ENCODE measurements at regions not wholly inside any gene's neighbourhood (a gene's known extent, or its start where the extent isn't known, plus 50 kb on each side); places are given as distances from the start of the nearest gene placed in this dataset.

DNA sequence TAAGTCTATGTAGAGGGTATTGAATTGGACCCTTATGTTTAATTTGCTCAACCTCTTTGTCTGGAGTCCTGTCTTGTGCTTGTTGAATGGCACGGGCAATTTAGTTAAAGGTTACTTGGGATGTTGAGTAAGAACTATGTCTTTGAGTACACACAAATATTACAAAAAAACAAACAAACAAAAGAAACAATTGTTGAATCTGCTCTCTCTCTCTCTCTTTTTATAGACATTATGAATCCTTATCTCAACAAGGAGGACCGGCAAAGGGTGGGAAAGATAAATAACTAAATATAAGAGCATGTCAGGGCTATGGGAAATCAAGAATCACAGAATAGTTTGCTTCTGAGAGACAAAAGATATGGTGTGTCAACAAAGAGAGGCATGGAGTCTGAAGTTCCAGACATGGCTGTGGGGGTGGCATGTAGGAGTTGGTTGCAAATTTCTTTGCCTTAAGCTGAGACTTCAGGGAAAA is 608.6 kb downstream of the UTRN start:
- Histone ChIP-seq H2AFZ (ENCODE audit: low read length) (no peak overlapping the region), H4K20me1 (ENCODE audit: insufficient read depth, low read length) (no peaks in the 10 kb centered on the region), H3K27ac (ENCODE audit: low read length) (no peak overlapping the region), H3K9me3 (replicated peaks; ENCODE audit: insufficient read depth, low read length) (no peaks in the 10 kb centered on the region), H3F3A (ENCODE audit: insufficient read depth, low read length) (no peaks in the 10 kb centered on the region), H3K9ac (ENCODE audit: low read length) (no peak overlapping the region), H3K79me2 (ENCODE audit: low read length) (no peaks in the 10 kb centered on the region), H3K4me3 (ENCODE audit: low read length) (no peak overlapping the region), H3K4me2 (ENCODE audit: low read depth, low read length) (no peak overlapping the region), H3K9me2 (replicated peaks; ENCODE audit: insufficient read depth, low read length) (no peaks in the 10 kb centered on the region), H3K36me3 (replicated peaks; ENCODE audit: insufficient read depth, low read length) (no peaks in the 10 kb centered on the region), H3K27me3 (replicated peaks; ENCODE audit: insufficient read depth, low read length) (no peaks in the 10 kb centered on the region), H3K4me1 (ENCODE audit: low read length) (no peaks in the 10 kb centered on the region)
- no peak for DNase-seq
- TF ChIP-seq EZH2 (optimal IDR thresholded peaks at IDR 0.05; ENCODE audit: low read depth, low read length), result no peak
- no peak for TF ChIP-seq EZH2phosphoT487 (IDR thresholded peaks at IDR 0.05; ENCODE audit: low read length)
- TF ChIP-seq, protein P1, sequence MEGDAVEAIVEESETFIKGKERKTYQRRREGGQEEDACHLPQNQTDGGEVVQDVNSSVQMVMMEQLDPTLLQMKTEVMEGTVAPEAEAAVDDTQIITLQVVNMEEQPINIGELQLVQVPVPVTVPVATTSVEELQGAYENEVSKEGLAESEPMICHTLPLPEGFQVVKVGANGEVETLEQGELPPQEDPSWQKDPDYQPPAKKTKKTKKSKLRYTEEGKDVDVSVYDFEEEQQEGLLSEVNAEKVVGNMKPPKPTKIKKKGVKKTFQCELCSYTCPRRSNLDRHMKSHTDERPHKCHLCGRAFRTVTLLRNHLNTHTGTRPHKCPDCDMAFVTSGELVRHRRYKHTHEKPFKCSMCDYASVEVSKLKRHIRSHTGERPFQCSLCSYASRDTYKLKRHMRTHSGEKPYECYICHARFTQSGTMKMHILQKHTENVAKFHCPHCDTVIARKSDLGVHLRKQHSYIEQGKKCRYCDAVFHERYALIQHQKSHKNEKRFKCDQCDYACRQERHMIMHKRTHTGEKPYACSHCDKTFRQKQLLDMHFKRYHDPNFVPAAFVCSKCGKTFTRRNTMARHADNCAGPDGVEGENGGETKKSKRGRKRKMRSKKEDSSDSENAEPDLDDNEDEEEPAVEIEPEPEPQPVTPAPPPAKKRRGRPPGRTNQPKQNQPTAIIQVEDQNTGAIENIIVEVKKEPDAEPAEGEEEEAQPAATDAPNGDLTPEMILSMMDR (IDR thresholded peaks at IDR 0.05; ENCODE audit: low read length), result no peak

DNA sequence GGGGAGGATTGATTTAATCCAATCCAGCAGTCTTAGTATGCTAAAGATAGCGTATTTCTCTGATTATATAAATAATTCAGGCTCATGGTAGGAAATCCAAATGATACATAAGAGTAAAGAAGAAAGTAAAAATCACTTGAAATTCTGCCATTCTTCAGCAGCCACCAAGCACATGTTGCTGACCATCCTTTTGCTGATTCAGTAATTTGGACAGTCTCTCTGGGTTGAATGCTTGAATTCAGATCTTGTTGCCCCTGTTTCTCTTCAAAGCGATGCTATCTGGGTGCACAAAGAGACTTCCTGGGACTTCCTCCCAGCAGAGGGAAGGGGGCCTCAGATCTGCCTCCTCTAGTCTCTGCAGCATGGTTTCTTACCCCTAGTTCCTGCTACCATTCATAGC is 609.1 kb downstream of the UTRN start:
- TF ChIP-seq EZH2 (optimal IDR thresholded peaks at IDR 0.05; ENCODE audit: low read depth, low read length) (no peak), EZH2phosphoT487 (IDR thresholded peaks at IDR 0.05; ENCODE audit: low read length) (no peak)
- TF ChIP-seq, protein P1 (IDR thresholded peaks at IDR 0.05; ENCODE audit: low read length), result no peak
- Histone ChIP-seq H3K9me3 (replicated peaks; ENCODE audit: insufficient read depth, low read length) (no peaks in the 10 kb centered on the region), H3K79me2 (ENCODE audit: low read length) (no peaks in the 10 kb centered on the region), H3K9me2 (replicated peaks; ENCODE audit: insufficient read depth, low read length) (no peaks in the 10 kb centered on the region), H3K4me2 (ENCODE audit: low read depth, low read length) (no peak overlapping the region), H3F3A (ENCODE audit: insufficient read depth, low read length) (no peaks in the 10 kb centered on the region), H3K27me3 (replicated peaks; ENCODE audit: insufficient read depth, low read length) (no peaks in the 10 kb centered on the region), H2AFZ (ENCODE audit: low read length) (no peak overlapping the region), H3K36me3 (replicated peaks; ENCODE audit: insufficient read depth, low read length) (no peaks in the 10 kb centered on the region), H4K20me1 (ENCODE audit: insufficient read depth, low read length) (no peaks in the 10 kb centered on the region), H3K4me3 (ENCODE audit: low read length) (no peak overlapping the region), H3K27ac (ENCODE audit: low read length) (no peak overlapping the region), H3K9ac (ENCODE audit: low read length) (no peak overlapping the region), H3K4me1 (ENCODE audit: low read length) (no peaks in the 10 kb centered on the region)
- no peak for DNase-seq

DNA sequence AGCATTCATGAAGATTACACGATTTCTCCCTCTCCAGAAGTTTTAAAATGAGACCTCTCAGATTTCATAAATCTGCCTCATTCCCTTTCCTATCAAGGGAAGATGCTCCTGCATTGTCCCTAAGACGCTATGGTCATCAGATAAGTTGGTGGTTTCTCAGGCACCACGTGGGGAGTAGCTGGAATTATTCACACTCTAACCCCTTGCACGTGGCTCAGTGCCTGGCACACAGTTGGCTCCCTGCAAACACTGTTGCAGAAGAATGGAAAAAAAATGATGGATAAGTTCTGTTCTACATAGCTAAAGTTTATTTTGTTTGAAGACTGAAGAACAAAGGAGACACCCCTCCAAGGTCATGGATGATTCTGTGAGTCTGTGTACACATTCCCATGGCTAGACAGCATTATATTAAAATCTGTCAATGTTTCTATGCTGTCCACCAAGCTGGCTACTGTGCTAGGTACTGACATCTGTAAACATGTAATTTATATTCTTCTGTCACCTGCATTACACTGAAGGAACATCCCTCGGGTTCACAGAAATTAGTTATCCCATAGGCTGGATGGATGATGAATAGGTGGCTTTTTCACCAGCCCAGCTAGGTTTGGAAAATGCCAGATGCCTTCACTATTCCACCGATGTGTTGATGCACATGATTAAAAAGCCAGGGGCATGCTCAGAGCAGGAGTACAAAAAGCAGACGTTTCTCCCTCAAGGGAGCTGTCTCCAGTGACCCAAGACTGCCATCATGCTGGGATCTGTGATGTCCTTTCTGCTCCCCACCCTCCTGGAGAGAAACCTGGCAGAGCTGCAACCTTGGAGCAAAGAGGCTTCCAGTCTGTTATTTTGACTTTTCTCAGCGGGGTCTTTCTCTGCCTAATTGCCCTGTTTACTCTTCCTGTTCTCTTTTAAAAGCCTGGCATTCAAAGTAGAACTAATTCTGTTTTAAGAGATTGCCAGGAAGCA is 610.5 kb downstream of the UTRN start:
- Histone ChIP-seq H3K27ac (ENCODE audit: low read length) (no peak overlapping the region), H3K9me2 (replicated peaks; ENCODE audit: insufficient read depth, low read length) (no peaks in the 10 kb centered on the region), H3K4me3 (ENCODE audit: low read length) (no peak overlapping the region), H3F3A (ENCODE audit: insufficient read depth, low read length) (no peaks in the 10 kb centered on the region), H3K4me1 (ENCODE audit: low read length) (no peaks in the 10 kb centered on the region), H3K4me2 (ENCODE audit: low read depth, low read length) (no peak overlapping the region), H3K9me3 (replicated peaks; ENCODE audit: insufficient read depth, low read length) (no peaks in the 10 kb centered on the region), H3K27me3 (replicated peaks; ENCODE audit: insufficient read depth, low read length) (no peaks in the 10 kb centered on the region), H3K79me2 (ENCODE audit: low read length) (no peaks in the 10 kb centered on the region), H3K36me3 (replicated peaks; ENCODE audit: insufficient read depth, low read length) (no peaks in the 10 kb centered on the region), H3K9ac (ENCODE audit: low read length) (no peak overlapping the region), H2AFZ (ENCODE audit: low read length) (no peak overlapping the region), H4K20me1 (ENCODE audit: insufficient read depth, low read length) (no peaks in the 10 kb centered on the region)
- DNase-seq, result no peak
- TF ChIP-seq EZH2 (optimal IDR thresholded peaks at IDR 0.05; ENCODE audit: low read depth, low read length) (no peak), EZH2phosphoT487 (IDR thresholded peaks at IDR 0.05; ENCODE audit: low read length) (no peak)
- TF ChIP-seq, protein P1 (IDR thresholded peaks at IDR 0.05; ENCODE audit: low read length), result no peak
